ENCODE measurements at regions not wholly inside any gene's neighbourhood (a gene's known extent, or its start where the extent isn't known, plus 50 kb on each side); places are given as distances from the start of the nearest gene placed in this dataset.
"Not testable (repeated sequence)": the region's sequence is repeated elsewhere in the genome, so short reads cannot be mapped to it uniquely, and the experiment has no call there.

DNA sequence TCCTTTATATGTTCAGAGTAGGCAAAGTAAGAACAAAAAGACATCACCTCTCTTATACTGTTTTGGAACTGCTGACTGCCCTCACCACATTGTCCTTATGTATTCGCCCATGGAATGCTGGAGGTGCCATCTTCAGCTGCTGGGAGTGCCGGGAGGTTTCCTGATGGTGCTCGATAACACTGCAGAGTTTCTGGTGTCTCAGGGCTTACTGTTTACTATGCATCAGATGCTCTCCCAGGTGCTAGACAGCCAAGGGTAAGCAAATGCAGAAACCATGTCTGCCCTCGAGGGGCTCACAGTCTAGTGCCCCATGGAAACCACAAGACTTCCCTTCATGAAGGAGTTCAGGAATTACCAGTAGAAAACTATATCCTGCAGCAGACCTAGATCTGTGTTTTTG lies 70.1 kb upstream of the SMIM23 start:
- Histone ChIP-seq H3K27ac (no peak overlapping the region), H3K4me1 (no peaks in the 10 kb centered on the region), H3K27me3 (no peaks in the 10 kb centered on the region), H3K4me3 (no peak overlapping the region), H3K36me3 (no peaks in the 10 kb centered on the region), H3K9me3 (no peaks in the 10 kb centered on the region)
- no peak for DNase-seq (ENCODE audit: low spot score in 2 of 2)
- TF ChIP-seq, protein P1, sequence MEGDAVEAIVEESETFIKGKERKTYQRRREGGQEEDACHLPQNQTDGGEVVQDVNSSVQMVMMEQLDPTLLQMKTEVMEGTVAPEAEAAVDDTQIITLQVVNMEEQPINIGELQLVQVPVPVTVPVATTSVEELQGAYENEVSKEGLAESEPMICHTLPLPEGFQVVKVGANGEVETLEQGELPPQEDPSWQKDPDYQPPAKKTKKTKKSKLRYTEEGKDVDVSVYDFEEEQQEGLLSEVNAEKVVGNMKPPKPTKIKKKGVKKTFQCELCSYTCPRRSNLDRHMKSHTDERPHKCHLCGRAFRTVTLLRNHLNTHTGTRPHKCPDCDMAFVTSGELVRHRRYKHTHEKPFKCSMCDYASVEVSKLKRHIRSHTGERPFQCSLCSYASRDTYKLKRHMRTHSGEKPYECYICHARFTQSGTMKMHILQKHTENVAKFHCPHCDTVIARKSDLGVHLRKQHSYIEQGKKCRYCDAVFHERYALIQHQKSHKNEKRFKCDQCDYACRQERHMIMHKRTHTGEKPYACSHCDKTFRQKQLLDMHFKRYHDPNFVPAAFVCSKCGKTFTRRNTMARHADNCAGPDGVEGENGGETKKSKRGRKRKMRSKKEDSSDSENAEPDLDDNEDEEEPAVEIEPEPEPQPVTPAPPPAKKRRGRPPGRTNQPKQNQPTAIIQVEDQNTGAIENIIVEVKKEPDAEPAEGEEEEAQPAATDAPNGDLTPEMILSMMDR (IDR thresholded peaks at IDR 0.05), result no peak
- intact Hi-C loops (cut with DNase I), result no loop called here

DNA sequence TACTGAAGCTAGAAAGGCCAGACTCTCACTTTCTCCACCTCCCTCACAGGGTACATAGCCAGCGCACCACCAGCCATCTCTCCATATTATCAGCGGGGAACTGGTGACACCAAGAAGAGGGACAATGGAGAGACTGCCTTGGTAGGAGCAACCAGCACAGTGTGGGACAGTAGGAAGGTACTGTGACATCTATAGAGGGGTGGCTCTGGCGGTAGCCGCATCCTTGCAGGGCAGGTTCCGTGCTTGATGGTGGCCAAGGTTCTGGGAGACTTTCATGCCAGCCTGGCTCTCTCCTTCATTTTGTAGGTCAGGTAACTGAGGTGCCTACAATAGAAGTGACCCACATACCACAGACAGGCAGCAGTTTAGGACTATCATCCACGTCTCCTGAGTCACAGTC lies 65.5 kb upstream of the SMIM23 start:
- intact Hi-C loops (cut with DNase I), result no loop called here
- Histone ChIP-seq H3K4me3 (no peak overlapping the region), H3K9me3 (no peaks in the 10 kb centered on the region), H3K27me3 (no peaks in the 10 kb centered on the region), H3K27ac (no peak overlapping the region), H3K4me1 (no peaks in the 10 kb centered on the region), H3K36me3 (no peaks in the 10 kb centered on the region)
- TF ChIP-seq, protein P1 (IDR thresholded peaks at IDR 0.05), result no peak
- DNase-seq (ENCODE audit: low spot score in 2 of 2), result no peak

DNA sequence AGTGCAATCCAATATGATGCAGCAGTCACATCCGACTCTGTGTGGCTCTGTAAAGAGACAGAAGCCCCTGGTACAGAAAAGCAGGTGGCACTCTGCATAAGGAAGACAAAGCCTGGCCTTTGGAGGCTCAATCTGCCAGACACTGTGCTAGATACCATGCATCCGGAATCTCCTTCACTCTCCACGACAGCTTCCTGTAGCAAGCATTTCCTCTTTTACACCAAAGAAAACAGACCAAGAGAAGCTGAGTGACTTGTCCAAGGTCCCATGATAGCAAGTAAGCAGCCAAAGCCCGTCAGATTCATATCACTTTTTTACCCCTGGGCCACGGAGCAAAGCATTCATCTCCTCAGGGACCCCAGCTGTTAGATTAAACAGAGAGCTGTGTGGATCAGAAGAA lies 64.2 kb upstream of the SMIM23 start:
- H3K27ac ChIP-seq, result no peak overlapping the region
- intact Hi-C loops (cut with DNase I), result no loop called here
- no peaks in the 10 kb centered on the region for H3K4me1 ChIP-seq
- no peaks in the 10 kb centered on the region for H3K36me3 ChIP-seq
- no peak for DNase-seq (ENCODE audit: low spot score in 2 of 2)
- TF ChIP-seq, protein P1 (IDR thresholded peaks at IDR 0.05), result no peak
- no peak overlapping the region for H3K4me3 ChIP-seq
- H3K9me3 ChIP-seq, result peaks cover 1 to 4% of the 10 kb centered on the region in 2 donors
- H3K27me3 ChIP-seq, result no peaks in the 10 kb centered on the region

DNA sequence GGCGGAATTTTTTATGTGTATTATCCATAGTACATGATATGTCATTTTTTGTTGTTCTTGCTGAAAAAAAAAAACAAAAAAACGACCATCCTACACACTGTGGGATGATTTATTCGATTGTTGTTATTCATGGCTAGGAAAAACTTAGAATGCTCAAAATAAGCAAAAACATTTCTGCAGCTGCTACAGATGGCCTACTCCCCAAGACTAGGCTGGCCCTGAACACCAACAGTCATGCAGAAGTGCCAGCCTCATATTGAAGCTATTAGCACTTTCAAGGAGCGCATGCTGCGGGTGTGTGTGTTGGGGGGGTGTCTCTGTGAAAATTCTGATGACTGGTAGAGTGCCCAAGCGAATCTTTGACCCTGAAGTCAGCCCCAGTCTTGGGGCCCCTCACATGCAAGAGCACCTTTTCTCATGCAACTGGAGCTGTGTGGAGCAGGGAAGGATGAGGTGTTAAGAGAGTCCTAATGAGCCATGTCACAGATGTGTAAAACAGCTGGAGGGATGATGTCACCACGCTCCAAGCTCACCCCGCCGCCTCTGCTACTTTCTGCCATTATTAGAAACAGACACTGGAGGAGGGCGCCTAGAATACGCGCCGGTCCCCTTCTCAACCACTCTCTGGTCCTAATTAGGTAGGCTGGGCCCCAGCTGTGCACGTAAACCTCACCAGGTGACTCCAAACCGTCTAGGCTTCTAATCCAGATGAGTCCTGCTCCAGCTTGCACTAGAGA lies 61.0 kb upstream of the SMIM23 start:
- H3K9me3 ChIP-seq, result peaks cover 9 to 22% of the 10 kb centered on the region in 2 donors
- no peaks in the 10 kb centered on the region for H3K4me1 ChIP-seq
- no peaks in the 10 kb centered on the region for H3K27me3 ChIP-seq
- DNase-seq (ENCODE audit: low spot score in 2 of 2), result no peak
- no peak overlapping the region for H3K4me3 ChIP-seq
- H3K27ac ChIP-seq, result no peak overlapping the region
- TF ChIP-seq, protein P1 (IDR thresholded peaks at IDR 0.05), result no peak
- no peaks in the 10 kb centered on the region for H3K36me3 ChIP-seq
- intact Hi-C loops (cut with DNase I), result no loop called here

DNA sequence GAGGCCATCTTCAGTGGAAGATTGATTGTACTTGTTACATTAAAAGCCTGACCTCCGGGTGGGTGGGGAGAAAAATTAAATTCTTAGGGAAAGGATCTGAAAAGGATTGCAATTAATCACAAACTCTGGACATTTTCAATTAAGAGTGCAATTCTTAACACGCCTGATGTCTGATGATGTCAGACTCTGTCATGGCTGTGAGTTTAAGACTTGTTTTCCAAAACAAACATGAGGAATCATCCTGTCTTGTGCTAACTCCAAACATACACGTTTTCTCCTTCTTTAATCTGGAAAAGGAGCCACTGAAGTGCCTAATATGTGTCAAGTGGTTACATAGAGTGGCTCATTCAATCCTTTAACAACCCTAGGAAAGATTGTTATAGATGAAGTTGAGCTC lies 60.4 kb upstream of the SMIM23 start:
- DNase-seq (ENCODE audit: low spot score in 2 of 2), result no peak

DNA sequence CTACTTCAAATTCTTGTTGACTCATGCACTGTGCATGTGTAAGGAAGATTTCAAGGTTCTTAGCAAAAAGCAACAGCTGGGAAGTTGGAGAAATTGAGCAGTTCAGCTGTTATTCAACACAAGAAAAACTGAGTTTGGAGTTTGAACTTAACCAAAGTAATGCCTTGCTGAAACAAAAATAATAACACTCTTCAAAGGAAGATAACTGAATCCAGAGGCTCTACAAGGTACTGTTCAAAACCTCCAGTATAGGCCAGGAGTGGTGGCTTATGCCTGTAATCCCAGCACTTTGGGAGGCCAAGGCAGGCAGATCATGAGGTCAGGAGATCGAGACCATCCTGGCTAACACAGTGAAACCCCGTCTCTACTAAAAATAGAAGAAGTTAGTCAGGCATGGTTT lies 58.8 kb upstream of the SMIM23 start:
- H3K4me1 ChIP-seq; H3K36me3 ChIP-seq; H3K4me3 ChIP-seq; intact Hi-C loops (cut with DNase I); H3K27me3 ChIP-seq; DNase-seq (ENCODE audit: low spot score in 2 of 2); H3K27ac ChIP-seq: not testable (repeated sequence)
- peaks cover 9 to 27% of the 10 kb centered on the region in 2 donors for H3K9me3 ChIP-seq

More for the DNA sequence above, 60.4 kb upstream of the SMIM23 start:
- TF ChIP-seq, protein P1 (IDR thresholded peaks at IDR 0.05), result no peak
- H3K36me3 ChIP-seq, result no peaks in the 10 kb centered on the region
- intact Hi-C loops (cut with DNase I), result no loop called here
- no peaks in the 10 kb centered on the region for H3K27me3 ChIP-seq
- peaks cover 9 to 27% of the 10 kb centered on the region in 2 donors for H3K9me3 ChIP-seq
- H3K4me1 ChIP-seq, result no peaks in the 10 kb centered on the region
- no peak overlapping the region for H3K27ac ChIP-seq
- no peak overlapping the region for H3K4me3 ChIP-seq

All from ascending aorta (tissue), 2 donors.